IPS-NIHi7 (cell line): ENCODE measurements at regions not wholly inside any gene's neighbourhood (a gene's known extent, or its start where the extent isn't known, plus 50 kb on each side); places are given as distances from the start of the nearest gene placed in this dataset.
A peak's percentile ranks its signal among the peaks of the same experiment; 100 is the strongest.
"Not testable (repeated sequence)": the region's sequence is repeated elsewhere in the genome, so short reads cannot be mapped to it uniquely, and the experiment has no call there.

Source experiments
- DNase-seq: peaks from one replicate; pipeline ENCODE4 v3.0.0; 2012; ENCODE audit warnings: mixed read lengths; ENCODE audit errors: extremely low spot score

DNA sequence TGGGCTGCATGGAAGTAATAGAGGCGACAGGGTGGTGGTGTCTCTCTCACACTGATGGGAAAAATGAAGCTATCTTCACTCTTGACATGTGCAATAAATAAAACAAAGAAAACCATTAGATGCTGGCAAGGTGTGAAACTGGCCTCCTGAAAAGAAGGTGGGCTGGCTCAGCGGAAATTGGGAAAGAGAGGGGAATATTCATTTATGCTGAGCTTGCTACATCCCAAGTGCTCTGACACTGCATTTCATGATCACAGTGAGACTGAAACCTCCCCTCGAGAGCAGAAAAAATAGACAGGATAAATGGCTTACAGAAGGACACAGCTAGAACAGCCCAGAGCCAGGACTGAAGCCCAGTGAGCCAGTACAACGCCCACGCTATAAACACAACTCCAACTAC, 112.1 kb upstream of the SMLR1 start:
- DNase-seq: no peak

DNA sequence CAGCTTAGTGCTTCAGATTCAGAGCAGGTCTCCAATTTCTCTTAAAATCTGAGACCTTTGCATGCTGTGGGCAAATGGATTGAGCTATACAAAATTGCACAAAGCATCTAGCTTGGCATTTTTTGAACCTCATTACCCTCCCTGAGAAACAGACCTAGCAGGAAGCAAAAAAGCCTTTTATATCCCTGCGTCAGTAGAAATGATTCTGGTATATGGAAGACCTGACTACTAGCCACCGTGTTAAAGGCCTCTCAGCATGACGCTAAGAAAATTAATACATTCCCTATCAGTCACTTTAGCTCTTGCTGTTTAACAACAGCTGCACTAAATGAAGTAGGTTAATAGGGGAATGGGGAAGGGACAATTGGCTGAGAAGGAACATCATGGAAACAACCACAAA, 110.7 kb upstream of the SMLR1 start:
- DNase-seq: no peak

DNA sequence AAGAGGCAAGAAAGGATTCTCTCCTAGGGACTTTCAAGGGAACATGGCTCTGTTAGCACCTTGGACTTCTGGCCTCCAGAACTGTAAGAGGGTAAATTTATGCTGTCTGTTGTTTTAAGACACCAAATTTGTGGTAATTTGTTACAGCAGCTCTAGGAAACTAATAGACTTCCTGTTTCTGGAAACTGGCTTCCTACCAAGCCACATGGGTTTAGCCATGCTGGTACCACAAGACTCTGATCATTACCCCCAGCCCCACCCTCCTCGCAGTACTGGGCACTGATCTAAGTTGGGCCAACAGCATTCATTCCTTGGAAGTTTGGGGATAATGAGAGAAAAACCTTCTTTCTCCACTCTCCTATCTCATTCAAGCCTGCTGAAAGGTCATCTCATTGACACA, 109.5 kb upstream of the SMLR1 start:
- no peak for DNase-seq

DNA sequence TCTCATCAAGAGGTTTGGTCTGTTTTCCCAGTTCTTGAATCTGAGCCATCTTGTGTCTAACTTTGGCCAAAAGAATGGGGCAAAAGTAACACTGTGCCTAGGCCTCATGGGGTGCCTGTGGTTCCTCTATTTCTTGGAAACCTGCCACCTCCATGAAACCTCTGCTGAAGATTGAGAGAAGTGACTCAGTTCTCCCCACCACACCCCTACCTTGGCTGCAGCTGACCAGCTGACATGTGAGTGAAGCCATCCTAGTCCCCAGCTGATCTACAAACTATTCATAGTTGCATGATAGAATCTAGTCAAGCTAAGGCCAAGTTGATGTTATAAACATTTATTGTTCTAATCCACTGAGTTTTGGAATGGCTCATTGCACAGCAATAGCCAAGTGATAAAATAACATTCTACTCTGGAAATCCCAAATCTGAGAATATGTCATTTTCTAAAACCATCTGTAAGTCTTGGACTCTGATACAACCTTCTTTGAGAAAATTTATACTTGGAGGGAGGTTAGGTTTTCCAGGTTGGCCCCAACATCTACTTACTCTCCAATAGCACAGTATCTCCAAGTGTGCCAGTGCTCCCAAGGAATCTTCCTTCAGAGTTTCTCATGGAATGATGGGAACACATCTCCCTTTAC, 107.0 kb upstream of the SMLR1 start:
- DNase-seq: no peak

DNA sequence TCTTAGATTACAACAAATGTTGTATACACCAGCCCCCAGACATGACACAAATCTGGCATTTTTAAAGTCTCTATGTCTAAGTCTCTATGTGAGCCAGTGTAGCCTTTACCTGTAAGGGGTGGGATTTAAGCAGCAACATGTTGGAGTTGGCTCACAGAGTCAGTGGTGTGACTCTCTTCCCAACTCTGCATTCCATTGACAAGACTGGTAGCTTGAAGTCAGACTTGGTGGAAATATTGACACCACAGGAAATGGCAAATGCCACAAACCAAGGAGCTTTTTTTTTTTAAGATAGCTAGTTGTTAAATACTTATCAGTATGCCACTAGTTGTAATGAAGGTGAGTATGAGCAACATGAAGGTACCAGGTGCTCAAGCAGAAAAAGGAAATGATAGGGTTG, 103.1 kb upstream of the SMLR1 start:
- no peak for DNase-seq

DNA sequence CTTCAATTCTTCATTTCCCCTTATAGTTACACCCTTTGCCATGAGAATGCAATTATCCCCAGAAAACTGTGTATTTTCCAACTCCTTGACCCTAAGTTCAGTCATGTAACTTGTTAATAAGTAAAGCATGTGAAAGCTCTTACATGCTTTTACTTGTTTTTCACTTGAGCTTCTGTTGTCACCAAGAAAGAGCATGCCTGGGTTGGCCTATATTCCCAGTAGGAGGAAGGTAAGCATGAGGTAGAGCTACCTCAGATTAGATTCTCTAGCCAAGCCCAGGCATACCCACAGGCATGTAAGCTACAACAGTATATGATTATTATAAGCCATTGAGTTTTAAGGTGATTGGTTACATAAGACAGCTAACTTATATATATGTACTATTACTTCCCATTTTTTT, 101.7 kb upstream of the SMLR1 start:
- no peak for DNase-seq

DNA sequence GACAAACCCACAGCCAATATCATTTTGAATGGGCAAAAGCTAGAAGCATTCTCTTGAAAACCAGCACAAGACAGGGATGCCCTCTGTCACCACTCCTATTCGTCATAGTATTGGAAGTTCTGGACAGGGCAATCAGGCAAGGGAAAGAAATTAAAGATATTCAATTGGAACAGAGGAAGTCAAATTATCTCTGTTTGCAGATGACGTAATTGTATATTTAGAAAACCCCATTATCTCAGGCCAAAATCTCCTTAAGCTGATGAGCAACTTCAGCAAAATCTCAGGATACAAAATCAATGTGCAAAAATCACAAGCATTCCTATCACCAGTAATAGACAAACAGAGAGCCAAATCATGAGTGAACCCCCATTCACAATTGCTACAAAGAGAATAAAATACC, 99.1 kb upstream of the SMLR1 start:
- DNase-seq: not testable (repeated sequence)

DNA sequence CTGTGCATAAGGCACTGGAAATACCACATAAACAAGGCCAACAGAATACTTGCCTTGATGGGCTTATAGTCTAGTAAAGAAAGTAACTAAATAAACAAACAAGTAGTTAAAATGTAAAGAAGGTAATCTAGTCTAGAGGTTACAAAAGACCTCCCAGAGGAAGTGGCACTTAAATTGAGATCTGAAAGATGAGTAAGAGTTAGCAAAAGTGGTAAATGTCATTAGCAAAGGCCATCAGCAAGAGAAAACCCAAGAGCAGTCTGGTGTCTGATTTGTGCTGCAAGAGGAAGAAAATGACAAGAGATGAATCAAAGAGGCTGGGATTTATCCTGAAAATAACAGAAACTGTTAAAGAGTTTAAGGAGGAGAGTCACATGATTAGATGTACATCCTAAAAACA, 96.6 kb upstream of the SMLR1 start:
- no peak for DNase-seq

DNA sequence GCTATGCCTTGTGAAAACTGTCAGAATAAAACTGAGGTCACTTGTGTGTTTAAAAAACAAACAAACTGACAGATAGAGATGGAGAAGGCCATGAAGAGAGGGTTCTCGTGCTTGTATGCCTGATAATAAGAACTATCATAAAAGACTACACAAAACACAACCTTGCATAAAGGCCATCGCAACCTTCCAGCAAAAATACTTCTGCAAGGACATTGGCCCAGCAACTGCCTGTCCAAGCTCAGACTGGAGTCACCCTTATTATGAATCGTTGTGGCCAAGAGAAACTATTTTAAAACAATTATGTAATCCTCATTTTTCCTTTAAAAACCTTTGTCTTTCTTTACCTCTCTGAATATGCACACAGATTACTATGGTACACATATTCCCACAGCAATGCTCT, 93.0 kb upstream of the SMLR1 start:
- no peak for DNase-seq

DNA sequence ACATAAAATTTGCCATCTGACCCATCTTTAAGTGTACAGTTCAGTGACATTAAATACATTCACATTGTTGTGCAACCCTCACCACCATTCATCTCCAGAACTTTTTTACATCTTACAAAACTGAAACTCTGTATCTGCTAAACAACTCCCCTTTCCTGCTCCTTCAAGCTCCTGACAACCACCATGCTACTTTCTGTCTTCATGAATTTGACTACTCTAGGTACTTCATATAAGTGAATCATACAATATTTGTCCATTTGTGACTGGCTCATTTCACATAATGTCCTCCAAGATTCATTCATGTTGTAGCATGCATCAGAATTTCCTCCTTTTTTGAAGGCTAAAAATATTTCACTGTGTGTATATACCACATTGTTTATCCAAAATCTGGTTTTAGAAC, 86.9 kb upstream of the SMLR1 start:
- DNase-seq: no peak

DNA sequence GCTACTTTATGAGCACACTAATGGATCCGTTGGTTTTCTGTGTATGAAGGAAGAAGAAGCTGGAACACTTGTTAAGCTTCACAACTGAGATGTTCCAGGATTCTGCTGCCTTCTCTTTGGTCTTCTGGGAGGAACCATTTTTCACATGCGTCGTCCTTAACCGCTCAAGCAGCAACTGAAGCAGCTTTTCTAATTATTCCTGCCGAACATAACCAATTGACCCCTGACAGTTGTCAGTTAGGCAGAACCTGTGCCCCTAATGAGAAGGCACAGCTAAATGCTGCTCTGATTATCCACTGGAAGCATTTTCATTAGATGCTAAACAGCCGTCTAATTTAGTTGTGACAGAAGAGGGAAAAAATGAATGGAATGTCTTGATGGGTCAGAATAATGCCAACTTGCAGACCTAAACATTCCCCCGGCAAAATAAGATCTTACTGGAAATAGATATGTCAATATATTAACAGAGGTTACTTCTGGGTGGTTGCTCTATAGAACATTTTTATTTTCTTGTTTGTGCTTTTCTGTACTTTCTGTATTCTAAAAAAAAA, 85.0 kb upstream of the SMLR1 start:
- DNase-seq: no peak

DNA sequence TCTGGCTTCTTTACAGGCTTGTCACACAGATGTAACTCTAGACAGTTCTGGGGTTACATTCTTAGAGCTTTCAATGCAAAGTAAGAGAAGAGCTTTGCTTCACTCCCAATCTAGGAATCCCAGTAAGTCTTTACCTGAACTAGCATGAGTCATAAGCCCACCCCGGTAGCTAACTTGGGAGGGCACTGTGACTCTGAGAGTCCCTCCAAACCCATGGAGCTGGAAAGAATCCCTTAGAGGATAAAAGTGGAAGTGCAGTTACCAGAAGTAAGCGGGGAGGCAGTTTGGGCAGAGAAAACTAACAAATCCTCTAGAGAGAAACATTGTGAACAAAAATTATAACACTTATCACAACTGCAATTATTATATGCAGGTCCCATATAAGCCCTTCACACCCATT, 84.0 kb upstream of the SMLR1 start:
- DNase-seq: peak; percentile 81

DNA sequence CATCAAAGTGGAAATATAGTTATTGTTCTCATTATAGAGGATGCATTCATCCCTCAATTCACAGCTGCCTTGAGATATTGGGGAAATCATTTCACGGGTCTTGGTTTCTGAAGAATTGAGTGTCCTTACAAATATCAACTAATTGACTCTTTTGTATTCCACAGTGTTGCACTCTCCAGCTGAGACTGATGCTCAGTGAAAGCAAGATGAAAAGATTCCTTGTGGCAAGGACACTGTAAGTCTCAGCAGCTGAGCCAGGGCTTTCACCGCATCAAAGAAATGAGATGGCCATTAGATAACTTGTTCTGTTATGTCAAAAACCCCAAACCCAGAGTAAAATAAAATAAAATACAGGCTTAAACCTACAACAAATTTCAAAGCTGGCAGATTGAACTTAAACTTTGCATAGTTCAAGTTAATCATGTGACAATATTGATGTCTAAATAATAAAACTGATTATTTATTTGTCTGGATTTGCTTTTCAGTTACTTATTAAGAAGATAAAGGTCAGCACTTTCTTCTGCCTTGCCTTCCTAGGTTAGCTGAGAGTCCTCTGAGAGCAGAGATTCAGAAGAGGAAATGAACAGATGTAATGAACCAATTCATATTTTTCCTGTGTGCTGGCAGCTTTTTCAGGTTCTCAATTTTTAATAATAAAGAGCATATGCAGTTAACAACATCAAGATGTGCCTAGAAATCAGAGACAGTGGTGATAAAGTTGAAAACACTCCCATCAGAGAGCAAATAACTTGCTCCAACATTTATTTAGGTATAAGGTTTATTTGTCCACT, 82.4 kb upstream of the SMLR1 start:
- DNase-seq: no peak

DNA sequence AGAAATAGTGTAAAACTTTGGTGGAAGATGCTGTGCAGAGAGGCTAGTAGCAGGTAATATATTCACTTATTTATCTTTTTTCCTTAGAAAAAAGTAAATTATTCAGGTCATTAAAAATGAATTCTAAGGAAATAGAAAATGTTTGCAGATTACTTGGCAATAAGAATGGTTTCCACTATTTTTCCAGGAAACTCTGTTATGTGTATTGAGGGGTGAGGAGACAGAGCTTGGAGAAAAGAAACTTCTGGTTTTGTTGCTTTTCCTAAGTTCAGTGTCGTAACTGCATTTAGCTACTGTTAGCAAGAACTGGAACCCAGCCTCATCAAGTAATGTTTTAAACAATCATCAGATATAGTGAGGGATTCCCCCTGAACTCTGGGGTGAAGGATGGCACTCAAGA, 79.2 kb upstream of the SMLR1 start:
- DNase-seq: no peak

DNA sequence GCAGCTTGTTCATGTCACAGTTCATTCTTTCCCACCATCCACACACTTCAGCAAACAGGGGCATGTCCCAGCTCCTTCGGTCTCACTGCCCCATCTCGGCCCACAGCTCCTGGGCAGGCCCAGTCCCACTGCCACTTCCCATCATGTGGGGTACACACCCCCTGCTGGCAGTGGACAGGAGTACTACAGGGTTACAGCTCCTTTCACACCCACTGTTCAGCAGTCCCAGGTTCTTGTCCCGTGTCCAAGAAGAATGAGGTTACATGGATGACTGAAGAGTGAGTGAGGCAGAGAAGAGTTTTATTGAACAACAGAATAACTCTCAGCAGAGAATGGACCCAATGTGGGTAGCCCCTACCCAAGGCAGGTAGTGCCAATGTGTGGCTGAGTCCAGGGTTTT, 77.8 kb upstream of the SMLR1 start:
- DNase-seq: no peak

DNA sequence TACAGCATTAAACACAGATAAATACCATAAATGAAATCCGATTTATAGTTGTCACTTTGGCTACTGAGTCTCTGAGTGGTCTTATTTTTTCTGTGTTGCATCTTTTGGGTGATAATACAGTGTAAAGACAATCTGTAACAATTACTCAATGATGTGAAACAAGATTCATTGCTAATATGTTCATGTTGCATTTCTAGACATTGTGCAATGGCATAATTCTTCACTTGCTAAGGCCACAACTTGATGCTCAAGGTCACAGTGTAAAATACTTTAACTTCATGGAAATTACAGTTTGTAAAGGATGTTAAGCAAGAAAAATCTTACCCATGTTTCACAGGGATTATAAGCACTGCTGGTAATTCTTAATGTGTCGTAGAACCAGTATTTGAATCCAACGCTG, 74.9 kb upstream of the SMLR1 start:
- DNase-seq: no peak

DNA sequence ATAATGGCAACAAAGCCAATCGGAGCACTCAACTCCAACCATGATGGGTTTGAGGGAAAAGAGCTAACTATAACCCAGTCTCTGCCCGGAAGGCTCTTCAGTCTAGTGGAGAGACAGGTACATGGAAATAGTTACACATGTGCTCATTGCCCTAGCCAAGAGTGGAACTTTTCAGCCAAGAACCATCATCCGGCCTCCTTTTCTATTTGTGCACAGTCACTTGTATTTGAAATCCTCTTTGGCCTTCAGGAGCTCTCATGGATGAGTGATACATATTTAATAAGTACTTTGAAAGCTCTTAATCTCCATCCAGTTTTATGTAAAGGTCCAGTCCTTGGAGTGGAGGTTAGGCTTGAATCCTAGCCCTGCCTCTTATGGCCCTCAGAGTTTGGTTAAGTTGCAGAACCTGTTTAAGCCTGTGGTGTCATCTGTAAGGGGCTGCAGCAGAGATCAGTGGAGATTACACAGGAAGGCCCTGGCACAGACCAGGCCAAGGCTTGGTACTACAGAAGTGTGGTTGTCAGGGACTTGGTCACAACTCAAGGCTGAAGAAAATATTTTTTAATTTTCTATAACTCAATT, 72.3 kb upstream of the SMLR1 start:
- no peak for DNase-seq

DNA sequence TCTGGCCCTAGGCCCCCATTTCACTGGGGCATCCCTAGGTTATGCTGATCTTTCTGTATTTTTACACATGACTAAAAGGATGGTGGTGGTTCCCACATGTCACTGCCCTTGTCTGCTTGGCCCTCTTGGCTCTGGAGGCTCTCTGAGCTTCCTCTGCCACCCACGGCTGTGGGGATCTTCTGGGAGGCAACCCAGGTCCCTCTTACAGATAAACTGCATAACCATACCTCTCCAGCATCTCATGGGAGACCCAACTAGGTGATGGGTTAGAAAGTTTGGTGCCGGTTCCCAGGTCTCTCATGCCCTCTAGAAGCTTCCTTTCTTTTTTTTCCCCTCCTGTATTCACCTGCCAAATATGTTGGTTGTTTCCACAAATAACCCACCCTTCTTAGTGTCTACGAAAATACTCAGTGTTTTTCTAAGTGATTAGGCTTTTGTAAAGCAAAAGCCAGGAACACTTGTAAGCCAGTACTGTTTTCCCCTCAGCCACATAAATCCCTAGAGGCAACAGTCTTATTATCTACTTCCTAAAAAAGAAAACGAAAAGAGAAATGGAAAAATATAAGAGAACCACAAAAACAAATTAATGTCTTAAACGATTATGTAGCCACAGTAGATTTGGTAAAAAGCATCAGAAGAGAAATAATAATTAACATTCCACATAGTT, 71.7 kb upstream of the SMLR1 start:
- DNase-seq: no peak

DNA sequence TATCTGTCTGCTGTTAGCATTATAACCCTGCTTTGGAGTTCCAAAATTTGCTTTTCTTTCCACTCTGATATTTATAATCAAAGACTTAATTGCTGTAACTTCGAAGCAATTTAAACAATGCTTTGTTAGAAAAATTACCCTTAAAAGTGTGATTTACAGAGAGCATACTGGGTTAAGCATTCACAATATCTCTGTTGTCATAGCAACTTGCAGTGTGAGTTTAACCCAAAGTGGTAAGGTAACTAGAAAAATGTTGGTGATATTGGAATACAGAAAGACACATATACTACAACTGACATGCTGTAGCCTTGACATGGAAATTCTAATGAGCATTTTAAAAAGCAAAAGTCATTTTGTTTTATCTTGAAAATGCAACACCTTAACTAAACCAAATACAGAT, 70.4 kb upstream of the SMLR1 start:
- no peak for DNase-seq

DNA sequence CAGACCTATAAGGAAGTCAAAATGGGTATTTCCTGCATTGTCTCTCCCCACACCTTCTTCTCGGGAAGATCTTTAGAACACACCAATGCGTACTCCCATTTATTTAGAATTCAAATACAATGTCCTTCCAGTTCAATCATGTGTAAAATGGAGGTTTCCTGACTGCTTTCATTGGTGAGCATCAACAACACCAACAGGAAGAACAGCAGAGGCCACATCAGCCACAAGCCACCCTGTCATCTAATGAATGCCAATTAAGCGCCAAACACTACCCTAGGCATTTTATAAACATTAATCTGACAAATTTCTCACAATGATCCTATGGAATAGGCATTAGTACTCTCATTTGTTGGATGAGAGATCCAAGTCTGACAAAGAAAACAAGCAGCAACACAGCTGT, 68.4 kb upstream of the SMLR1 start:
- DNase-seq: no peak

DNA sequence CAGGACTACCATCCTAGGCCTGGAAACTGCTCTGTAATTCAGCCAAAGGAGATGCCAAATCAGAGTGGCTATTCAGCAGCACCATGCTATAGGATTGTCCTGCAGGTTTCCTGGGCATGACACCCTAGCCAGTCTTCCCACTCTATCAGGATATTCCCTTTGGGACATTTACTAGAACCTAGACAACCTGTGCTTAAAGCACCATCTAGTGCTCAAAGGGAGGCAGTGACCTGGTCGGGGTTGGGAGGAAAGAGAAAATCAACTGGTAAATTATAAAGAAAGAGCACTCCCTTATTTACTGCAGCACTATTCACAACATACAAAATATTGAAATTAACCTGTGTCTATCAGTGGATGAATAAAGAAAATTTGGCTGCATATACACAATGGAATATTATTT, 67.2 kb upstream of the SMLR1 start:
- peak; percentile 80 for DNase-seq

DNA sequence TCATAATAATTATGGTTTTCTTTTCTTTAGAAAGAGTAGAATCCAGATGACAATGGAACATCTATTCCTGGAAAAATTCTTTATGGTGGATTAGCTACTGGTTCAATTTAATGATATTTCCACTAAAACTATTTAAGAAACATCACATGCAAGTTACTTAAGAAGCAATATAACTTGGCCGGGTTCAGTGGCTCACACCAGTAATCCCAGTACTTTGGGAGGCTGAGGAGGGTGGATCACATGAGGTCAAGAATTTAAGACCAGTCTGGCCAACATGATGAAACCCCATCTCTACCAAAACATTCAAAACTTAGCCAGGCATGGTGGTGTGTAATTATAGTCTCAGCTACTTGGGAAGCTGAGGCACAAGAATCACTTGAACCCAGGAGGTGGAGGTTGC, 65.9 kb upstream of the SMLR1 start:
- no peak for DNase-seq
